Stimulated activated CD8-positive, alpha-beta memory T cell treated with anti-CD3 and anti-CD28 coated beads, Interleukin-7, amount 100 ng/mL, for 24 hours (primary cell): ENCODE measurements at regions not wholly inside any gene's neighbourhood (a gene's known extent, or its start where the extent isn't known, plus 50 kb on each side); places are given as distances from the start of the nearest gene placed in this dataset.

Source experiments
- DNase-seq: peaks from one replicate; pipeline ENCODE4 v3.0.0-alpha.2; 2020; ENCODE audit warnings: low read depth

DNA sequence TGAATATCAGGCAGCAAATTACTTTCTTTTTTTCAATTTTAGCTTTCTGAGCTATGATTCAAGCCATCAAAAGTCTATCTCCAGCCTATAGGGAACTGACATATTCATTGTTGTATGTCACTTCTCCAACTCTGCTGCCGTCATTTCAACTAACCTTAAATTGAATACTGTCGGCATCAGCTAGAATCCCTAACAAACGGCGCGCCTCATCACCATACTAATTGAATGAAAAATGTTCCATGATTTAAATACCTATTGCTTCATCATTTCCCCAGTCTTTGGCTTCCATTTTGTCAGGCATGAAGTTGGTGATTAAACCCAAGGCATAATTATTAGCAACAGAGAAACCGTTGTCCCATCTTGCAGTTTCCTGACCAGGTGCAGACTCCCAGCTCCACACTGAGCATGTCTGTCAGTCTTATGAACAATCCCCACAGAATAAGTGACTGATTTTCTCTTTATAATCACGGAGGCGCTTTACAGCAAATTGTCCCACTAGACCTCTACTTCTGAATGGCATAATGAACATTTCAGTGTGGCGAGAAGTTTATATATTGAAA is 83.5 kb upstream of the NPY start:
- no peak for DNase-seq

DNA sequence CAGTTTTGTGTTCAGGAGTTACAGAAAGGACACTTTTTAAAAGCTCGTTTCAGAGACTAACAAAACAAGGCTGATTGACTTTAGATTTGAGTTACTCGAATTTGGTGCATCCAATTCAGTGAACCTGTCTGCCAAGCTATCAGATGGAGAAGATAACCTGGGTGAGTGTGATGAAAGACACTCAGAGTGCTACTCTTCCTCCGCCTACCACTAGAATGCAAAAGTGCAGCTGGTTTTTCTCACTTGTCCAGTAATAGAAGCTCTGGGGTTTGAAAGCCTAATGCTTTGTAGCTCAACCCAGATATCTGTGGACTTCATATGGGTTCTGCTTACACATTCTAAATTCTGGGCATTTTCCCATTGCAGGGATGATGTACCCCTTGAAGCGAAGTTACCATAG is 82.8 kb upstream of the NPY start:
- no peak for DNase-seq

DNA sequence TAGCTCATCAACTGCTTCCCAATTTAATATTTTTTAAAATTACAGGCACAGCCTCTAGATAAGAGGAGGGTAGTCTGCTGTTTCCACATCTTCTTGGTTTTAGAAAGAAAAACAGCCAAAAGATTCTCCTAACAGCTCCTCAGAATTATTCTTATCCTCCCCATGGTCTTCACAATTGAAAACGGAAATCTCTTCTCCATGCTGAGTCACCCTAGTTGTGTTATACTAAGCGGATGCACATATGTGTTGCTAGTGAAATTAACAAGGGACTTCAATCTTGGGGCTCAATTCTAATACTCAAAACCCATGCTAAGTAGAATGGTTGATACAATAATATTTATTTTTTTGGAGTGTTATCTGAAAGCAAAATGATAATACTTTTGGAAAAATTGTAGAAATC is 71.9 kb upstream of the NPY start:
- no peak for DNase-seq

DNA sequence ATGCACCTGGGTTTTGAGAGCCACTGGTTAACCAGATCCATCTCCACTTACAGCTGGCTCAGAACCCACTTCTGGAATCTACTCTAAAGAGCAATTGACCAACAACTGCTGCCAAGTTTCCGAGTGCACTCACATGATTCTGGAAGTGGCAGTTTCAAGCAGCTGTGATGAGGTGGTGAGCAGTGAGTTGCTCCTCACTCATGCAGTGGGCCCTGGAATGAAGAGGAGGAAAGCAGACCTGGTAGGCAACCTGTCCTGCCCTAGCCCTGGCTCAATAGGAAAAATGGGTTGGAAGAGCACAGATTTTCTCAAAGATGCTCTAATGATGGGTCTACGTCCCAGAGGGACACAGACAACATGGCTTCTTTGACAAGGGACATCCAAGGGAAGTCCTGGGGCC is 70.7 kb upstream of the NPY start:
- no peak for DNase-seq

DNA sequence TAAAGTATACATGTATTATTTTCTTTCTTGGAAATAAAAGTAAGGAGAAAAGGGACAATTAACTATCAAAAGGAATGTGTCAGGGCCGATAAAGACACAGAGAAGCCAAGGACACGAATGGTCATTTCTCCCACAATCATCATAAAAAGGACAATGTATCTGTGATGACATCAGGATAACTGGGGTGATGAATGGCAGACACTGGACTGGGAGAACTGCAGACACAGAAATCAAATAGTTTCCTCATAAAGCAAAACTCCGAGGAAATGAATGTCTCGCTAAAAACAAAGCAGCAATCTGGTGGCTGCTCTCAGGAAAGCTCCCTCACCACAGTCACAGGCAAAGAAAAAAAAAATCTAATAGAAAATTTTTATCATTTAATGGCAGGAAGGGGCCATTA is 69.3 kb upstream of the NPY start:
- DNase-seq = no peak

DNA sequence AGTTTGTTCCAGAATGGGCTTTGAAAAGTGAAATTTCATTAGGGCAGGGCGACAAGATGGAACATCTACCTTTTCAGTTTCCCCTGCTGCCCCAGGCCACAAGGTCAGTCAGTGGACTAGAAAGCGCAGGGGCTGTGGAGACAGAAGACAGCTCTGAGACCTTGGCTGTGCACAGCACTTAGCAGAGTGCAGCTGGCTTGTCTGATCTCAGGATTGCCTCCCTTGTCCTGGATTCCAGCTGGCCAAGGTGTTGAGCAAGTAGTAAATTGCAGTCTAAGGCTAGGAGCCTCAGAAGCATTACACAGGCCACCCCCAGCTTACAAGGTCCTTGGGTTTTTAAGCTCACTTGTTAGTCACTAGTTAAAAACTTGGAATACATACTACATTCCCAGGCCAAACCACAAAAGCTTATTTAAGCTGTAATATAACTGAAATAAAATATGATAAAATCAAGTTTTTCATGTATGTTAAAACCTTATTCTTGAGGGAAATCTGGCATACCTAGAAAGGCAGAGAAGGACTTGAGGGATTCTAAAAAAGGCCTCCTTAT is 67.3 kb upstream of the NPY start:
- DNase-seq = no peak

DNA sequence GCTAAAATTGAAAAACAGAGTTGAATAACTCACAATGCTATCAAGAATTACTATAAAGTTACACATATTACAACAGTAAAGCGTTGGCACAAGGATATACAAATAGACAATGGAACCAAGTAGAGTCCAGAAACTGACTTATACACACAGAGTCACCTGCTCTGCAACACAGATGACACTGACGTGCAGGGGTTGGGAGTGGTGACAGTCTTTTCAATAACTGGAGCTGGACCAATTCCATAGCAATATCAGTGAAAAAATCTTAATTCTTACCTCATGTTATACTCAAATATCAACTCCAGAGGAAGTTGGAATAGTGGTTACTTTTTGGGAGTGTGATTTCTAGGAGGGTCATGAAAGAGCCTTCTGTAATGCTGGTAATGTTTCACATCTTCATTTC is 62.5 kb upstream of the NPY start:
- DNase-seq = no peak

DNA sequence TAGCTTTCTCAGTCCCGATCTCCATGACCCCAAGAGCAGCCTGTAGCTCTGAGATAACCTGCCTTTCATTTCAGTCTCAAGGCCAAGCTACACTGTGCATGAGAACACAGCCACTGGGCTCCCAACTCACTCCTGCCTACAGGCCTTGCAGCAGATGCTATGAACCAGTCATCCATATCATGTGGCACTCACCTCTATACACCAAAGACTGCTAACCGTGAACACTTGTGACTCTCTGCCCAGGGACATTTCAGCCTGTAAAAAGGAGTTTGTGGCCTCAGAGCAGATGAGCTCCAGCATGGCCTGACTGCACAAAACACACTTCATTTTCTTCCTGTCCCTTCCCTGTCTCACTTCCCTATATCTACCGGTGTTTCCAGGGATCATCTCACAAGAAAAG is 56.9 kb upstream of the NPY start:
- no peak for DNase-seq

DNA sequence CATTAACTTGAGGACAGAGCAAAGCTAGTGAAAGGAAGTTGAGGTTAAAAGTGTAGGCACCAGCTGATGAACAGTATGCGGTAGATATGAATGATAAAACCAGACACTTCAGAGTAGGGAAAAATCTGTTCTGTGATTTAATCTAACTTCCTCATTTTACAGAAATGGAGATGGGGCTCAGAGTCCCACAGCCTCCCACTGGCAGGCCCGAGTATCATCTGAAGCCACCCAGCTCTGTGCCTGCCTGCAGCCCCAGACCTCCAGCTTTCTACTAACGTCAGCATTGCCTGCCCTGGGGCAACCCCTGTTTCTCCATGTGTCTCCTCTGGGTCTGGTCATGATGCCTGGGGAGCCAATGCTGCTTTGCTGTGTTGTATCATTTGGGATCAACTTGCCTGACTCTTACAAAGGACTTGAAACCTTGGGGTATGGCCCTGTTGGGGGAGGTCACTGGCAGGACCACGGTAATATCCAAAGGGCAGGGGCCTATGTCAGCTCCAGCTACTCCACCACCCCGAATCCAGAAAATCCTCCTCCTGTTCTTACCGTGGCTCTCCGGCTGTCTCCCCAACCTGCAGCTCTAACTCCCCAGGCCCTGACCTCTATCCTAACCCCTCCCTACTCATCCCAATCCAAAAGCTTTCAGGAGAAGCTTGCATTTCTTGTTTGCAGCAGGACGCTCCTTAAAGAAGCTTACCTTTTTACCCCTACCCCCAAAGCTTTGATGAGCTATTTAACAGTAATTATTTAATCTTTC is 56.2 kb upstream of the NPY start:
- DNase-seq = no peak

DNA sequence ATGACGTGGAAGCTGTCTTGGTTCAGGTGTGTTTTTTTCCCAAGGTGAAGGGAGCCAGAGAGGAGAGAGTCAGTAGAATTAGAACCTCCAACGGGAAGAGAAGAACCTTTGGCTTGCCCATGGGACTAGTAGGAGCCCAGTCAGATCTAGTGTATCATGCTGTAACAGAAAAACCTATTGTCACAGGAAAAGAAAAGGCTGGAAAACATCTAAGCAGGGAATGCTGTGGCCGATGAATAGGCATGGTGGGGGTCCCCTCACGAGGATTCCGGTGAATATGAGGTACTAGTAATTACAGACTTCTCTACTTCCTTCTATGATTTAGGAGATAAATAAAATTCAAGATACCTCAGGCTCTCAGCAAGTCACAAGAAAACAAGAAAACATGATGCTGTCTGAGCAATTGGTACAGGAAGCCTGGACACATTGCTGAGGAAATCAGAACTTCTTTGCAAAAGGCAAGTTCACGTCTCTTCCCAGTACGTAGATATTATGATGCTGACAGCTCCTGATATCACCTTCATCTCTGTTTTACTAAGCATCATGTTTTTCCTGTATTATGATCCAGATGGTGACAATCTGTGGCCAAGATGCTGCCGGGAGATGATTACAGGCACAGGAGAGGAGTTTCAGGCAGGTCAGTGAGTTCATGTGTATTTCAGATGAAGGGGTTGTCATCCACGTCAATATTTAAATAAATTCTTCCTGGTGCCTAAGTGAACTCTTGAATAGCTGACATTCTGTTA is 54.3 kb upstream of the NPY start:
- no peak for DNase-seq

DNA sequence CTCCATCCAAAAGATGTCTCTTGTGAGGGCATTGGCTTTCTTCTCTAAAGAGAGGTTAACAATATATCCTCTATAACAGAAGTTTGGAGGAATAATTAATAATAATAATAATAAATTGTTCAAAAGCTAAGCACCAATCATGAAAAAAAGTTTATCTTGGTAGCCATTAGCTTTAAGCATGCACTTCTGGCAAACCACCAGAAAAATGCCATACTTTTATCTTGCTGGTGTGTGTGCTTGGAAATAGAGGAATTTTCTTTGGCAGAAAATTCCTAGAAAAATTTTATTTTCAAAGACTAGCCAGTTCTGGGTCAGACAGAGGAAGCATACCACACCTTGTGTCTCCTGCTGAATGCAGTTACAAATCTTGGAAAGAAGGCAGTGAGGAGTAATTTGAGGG is 52.5 kb upstream of the NPY start:
- DNase-seq = no peak

DNA sequence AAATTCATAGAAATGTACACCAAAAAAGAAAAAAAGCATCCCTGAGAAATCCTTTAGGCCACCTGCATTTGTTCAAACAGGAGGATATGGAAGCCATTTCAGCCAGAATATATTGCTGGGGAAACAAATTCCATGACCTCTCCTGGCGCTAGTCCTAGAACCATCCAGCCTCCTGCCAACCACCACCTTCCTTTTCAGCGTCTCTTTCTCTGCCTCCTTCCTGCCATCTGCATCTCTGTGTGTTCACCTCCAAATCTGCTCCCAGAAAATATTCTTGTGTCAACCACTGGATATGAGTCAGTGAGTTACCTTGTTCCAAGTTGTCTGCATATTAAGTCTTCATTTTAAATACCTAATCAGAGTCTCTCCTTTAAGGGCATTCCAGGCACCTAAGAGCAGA is 50.6 kb upstream of the NPY start:
- no peak for DNase-seq
